ENCODE measurements at regions not wholly inside any gene's neighbourhood (a gene's known extent, or its start where the extent isn't known, plus 50 kb on each side); places are given as distances from the start of the nearest gene placed in this dataset.

DNA sequence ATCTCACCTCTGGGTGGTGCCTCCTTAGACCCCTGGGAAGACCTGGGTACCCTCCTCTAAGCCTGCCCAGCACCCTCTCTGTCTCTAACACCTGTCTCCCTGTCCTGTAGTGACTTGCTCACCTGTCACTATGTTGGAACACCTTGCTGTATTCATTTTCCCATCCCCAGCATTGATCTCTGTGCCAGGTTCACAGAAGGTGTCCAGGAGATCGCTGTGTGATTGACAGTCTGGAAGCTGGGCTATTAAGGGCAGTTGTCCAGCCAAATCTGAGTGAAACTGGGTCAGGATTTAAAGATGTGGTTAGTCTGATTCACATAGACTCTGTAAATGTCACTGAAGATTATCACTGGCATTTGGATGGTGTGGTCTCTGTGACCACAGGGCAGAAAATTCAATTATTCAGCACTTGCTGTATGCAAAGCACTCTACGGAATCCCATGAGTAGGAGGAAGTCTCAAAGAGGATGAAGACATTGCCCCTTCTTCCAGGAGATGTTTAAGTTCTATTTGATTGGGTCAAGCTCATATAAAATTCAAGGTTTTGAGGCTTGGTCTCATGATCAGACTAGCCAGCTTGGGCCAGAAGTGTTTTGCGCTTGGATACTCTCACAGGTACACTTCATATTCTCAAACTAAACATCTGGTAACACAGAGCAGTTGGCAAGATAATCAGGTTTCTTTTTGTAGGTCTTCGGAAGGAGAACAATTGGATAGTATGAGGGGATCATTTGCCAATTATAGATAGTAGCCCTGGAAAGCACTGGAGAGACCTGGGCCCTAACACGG is 57.8 kb upstream of the TAGAP start:
- H3K36me3 ChIP-seq (ENCODE audit: control insufficient read depth, insufficient read depth, low read length) = no peaks in the 10 kb centered on the region
- no peak overlapping the region for H2AFZ ChIP-seq (ENCODE audit: low read depth, low read length)
- H3K9ac ChIP-seq (ENCODE audit: insufficient read depth in 1 of 2, low read depth in 2 of 2, low read length in 2 of 2) = no peak overlapping the region
- in situ Hi-C loops (cut with MboI) = loop anchor here (5.0 to 25.0 kb wide), 4 partner anchors 60 to 890 kb away; partner anchors contain the start of gene TAGAP
- no peaks in the 10 kb centered on the region for H3K9me1 ChIP-seq (ENCODE audit: control insufficient read depth, insufficient read depth, low read length)
- WGBS (ENCODE audit: insufficient coverage, low coverage, missing lambda C conversion rate) = 5% methylated on average over 5 of the region's 5 CpGs
- H4K20me1 ChIP-seq (replicated peaks; ENCODE audit: control insufficient read depth, insufficient read depth, low read length) = no peaks in the 10 kb centered on the region
- no TSS peak for BruUV-seq (replicated peaks)
- no peak for FAIRE-seq
- no peaks in the 10 kb centered on the region for H3K79me2 ChIP-seq (ENCODE audit: control insufficient read depth, insufficient read depth, low read length)
- no peak for DNase-seq (ENCODE audit: extremely low read depth in 1 of 4, low spot score in 3 of 4)
- ChIA-PET POLR2A (no interaction called here), CTCF (ENCODE audit: low intra/inter-chr PET ratio) (interaction anchor here (0.7 to 2.3 kb wide), 3 partner anchors 60 to 473 kb away, joined by 3 to 14 read pairs (median 12); no protein-coding TSS in a partner anchor)
- peaks cover 0 to 7% of the 10 kb centered on the region in 2 experiments; a peak in 3 of 5 replicates for H3K4me1 ChIP-seq (replicated peaks in 1 of 2; ENCODE audit: control insufficient read depth in 2 of 2, insufficient read depth in 2 of 2, low read length in 2 of 2)
- TF ChIP-seq ZNF311 (CRISPR knock-in tag; IDR thresholded peaks at IDR 0.05) = no peak
- TF ChIP-seq, protein P1, sequence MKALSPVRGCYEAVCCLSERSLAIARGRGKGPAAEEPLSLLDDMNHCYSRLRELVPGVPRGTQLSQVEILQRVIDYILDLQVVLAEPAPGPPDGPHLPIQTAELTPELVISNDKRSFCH (CRISPR knock-in tag; IDR thresholded peaks at IDR 0.05) = no peak
- TF ChIP-seq, protein P1 (tag; IDR thresholded peaks at IDR 0.05) = 0 out of 2 replicates have a peak, but pooled peaks have one; percentile 23
- TF ChIP-seq, protein P2, sequence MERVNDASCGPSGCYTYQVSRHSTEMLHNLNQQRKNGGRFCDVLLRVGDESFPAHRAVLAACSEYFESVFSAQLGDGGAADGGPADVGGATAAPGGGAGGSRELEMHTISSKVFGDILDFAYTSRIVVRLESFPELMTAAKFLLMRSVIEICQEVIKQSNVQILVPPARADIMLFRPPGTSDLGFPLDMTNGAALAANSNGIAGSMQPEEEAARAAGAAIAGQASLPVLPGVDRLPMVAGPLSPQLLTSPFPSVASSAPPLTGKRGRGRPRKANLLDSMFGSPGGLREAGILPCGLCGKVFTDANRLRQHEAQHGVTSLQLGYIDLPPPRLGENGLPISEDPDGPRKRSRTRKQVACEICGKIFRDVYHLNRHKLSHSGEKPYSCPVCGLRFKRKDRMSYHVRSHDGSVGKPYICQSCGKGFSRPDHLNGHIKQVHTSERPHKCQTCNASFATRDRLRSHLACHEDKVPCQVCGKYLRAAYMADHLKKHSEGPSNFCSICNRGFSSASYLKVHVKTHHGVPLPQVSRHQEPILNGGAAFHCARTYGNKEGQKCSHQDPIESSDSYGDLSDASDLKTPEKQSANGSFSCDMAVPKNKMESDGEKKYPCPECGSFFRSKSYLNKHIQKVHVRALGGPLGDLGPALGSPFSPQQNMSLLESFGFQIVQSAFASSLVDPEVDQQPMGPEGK (CRISPR knock-in tag; IDR thresholded peaks at IDR 0.05; ENCODE audit: borderline replicate concordance) = no peak
- TF ChIP-seq RBM34 (IDR thresholded peaks at IDR 0.05; ENCODE audit: borderline replicate concordance, insufficient read depth, low read length) = no peak
- no peak for TF ChIP-seq NR4A1 (CRISPR knock-in tag; IDR thresholded peaks at IDR 0.05)
- TF ChIP-seq NR4A1 (tag; IDR thresholded peaks at IDR 0.05) = no peak
- 0 out of 2 replicates have a peak, but pooled peaks have one; percentile 51 for TF ChIP-seq ZKSCAN8 (CRISPR knock-in tag; IDR thresholded peaks at IDR 0.05)
- no peak for TF ChIP-seq E2F3 (CRISPR knock-in tag; IDR thresholded peaks at IDR 0.05)
- TF ChIP-seq ZKSCAN3 (CRISPR knock-in tag; IDR thresholded peaks at IDR 0.05) = no peak
- no peak for TF ChIP-seq PCBP2 (IDR thresholded peaks at IDR 0.05; ENCODE audit: low read depth, low read length, poor library complexity, severe bottlenecking)
- peak; percentile 58 for TF ChIP-seq PKNOX1 (IDR thresholded peaks at IDR 0.05)
- no peak overlapping the region for H3K4me3 ChIP-seq
- ATAC-seq = no peak
- no peak overlapping the region for H3K27ac ChIP-seq (ENCODE audit: extremely low read depth, low read depth, low read length)
- H3K4me2 ChIP-seq (ENCODE audit: insufficient read depth, low read length) = no peak overlapping the region
- no peaks in the 10 kb centered on the region for H3K9me3 ChIP-seq (replicated peaks; ENCODE audit: control insufficient read depth, insufficient read depth, low read depth, low read length)
- peaks cover 42 to 66% of the 10 kb centered on the region in 2 experiments for H3K27me3 ChIP-seq (ENCODE audit: control insufficient read depth in 2 of 2, insufficient read depth in 2 of 2, low read length in 2 of 2)
- intact Hi-C loops (cut with micrococcal nuclease) = loop anchor here (10.0 kb wide), 1 partner anchor 298 kb away; no protein-coding TSS in a partner anchor
